ENCODE measurements at regions not wholly inside any gene's neighbourhood (a gene's known extent, or its start where the extent isn't known, plus 50 kb on each side); places are given as distances from the start of the nearest gene placed in this dataset.

DNA sequence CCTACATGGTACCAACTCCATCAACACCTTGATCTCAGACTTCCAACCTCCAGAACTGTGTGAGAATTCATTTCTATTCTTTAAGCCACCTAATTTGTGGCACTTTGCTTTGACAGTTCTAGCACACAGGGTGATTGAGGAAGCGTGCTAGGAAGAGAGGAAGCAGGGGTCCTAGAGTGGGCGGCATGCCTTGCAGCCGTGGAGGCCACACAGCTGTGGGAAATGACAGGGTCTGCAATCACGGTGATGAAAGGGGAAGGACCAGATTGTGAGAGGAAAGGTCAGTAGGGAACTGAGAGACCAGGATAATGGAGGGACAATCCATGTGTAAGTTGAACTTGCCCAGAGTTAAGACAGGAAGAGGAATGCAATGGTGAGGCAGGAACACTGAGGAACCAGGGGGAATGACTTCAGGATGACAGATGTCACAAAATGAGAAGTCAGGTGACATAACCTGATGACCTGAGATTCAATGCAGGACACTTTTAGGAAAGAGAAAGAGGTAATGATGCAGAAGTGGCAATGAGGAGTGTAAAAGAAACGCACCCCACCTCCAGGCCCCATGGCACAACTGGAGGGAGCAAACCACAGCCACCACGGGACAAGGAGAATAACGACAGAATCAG lies 87.3 kb upstream of the PIK3CG start:
- TF ChIP-seq CTCF (conservative IDR thresholded peaks at IDR 0.05) (no peak), EZH2 (IDR thresholded peaks at IDR 0.05; ENCODE audit: low read depth) (no peak)
